SU-DHL-6 (cell line): ENCODE measurements at regions not wholly inside any gene's neighbourhood (a gene's known extent, or its start where the extent isn't known, plus 50 kb on each side); places are given as distances from the start of the nearest gene placed in this dataset.

ENCODE experiments used
- H2AFZ ChIP-seq: fragments of 200-600 bp; sonication (generic); 2 replicates; pipeline ENCODE4 v1.6.1; 2014; ENCODE audit warnings: low read depth, mild to moderate bottlenecking, moderate library complexity, mixed read lengths, antibody characterized with exemption, low read length; ENCODE audit not compliant: severe bottlenecking
- H3F3A ChIP-seq: fragments of 200-600 bp; shearing (Covaris generic); 2 replicates; pipeline ENCODE4 v1.6.0; 2016; ENCODE audit warnings: antibody characterized with exemption, mild to moderate bottlenecking; ENCODE audit not compliant: insufficient read depth
- H3K27ac ChIP-seq: fragments of 200-600 bp; sonication (generic); 2 replicates; pipeline ENCODE4 v1.5.1; 2016; ENCODE audit warnings: low read depth, mild to moderate bottlenecking, low read length, moderate library complexity, mixed read lengths
- H3K27me3 ChIP-seq: fragments of 200-600 bp; sonication (generic), shearing (Covaris generic); 2 replicates; pipeline ENCODE4 v1.6.0; 2014; ENCODE audit warnings: mild to moderate bottlenecking, low read length
- H3K36me3 ChIP-seq: fragments of 200-600 bp; sonication (generic); 2 replicates; pipeline ENCODE4 v1.6.1; 2014; ENCODE audit warnings: mild to moderate bottlenecking, low read length, mixed read lengths
- H3K4me2 ChIP-seq: fragments of 300-600, 200-600 bp; shearing (Covaris generic), sonication (generic); 2 replicates; pipeline ENCODE4 v1.6.0; 2014; ENCODE audit warnings: low read length, low read depth, mild to moderate bottlenecking; ENCODE audit not compliant: poor library complexity, severe bottlenecking
- H3K4me3 ChIP-seq: fragments of 200-600 bp; sonication (generic); 2 replicates; pipeline ENCODE4 v1.5.1; 2014; ENCODE audit warnings: antibody characterized with exemption, low read length, mild to moderate bottlenecking, mixed read lengths; ENCODE audit not compliant: insufficient read depth, poor library complexity, severe bottlenecking
- H3K79me2 ChIP-seq: fragments of 200-600 bp; sonication (generic); 2 replicates; pipeline ENCODE4 v1.6.1; 2014; ENCODE audit warnings: mild to moderate bottlenecking, low read length, moderate library complexity; ENCODE audit not compliant: insufficient read depth
- H3K9ac ChIP-seq: fragments of 200-600 bp; sonication (generic); 2 replicates; pipeline ENCODE4 v1.7.0; 2014; ENCODE audit warnings: mild to moderate bottlenecking, low read length
- H3K9me2 ChIP-seq: fragments of 200-600 bp; sonication (generic); replicated peaks from 2 replicates; pipeline ENCODE4 v1.6.1; 2014; ENCODE audit warnings: low read length; ENCODE audit not compliant: insufficient read depth
- H3K9me3 ChIP-seq: fragments of 200-600 bp; sonication (generic); 2 replicates; pipeline ENCODE4 v1.6.1; 2014; ENCODE audit warnings: low read length, mixed read lengths; ENCODE audit not compliant: insufficient read depth
- H4K20me1 ChIP-seq: fragments of 200-600 bp; sonication (generic); 2 replicates; pipeline ENCODE4 v1.6.1; 2014; ENCODE audit warnings: low read depth, mild to moderate bottlenecking, antibody characterized with exemption, low read length, moderate library complexity, mixed read lengths
- EZH2phosphoT487 ChIP-seq: fragments of 200-600 bp; sonication (generic), shearing (Covaris generic); conservative IDR thresholded peaks from 2 replicates; pipeline ENCODE4 v1.6.1; 2018; ENCODE audit warnings: mild to moderate bottlenecking, antibody characterized with exemption, low read length, moderate library complexity, mixed read lengths
- TF ChIP-seq, protein P1 (sequence below): fragments of 200-600 bp; sonication (generic); IDR thresholded peaks from one replicate; pipeline ENCODE4 v1.5.1; 2017; ENCODE audit warnings: antibody characterized with exemption, mild to moderate bottlenecking, low read length, moderate library complexity; ENCODE audit not compliant: insufficient read depth, poor library complexity, severe bottlenecking

DNA sequence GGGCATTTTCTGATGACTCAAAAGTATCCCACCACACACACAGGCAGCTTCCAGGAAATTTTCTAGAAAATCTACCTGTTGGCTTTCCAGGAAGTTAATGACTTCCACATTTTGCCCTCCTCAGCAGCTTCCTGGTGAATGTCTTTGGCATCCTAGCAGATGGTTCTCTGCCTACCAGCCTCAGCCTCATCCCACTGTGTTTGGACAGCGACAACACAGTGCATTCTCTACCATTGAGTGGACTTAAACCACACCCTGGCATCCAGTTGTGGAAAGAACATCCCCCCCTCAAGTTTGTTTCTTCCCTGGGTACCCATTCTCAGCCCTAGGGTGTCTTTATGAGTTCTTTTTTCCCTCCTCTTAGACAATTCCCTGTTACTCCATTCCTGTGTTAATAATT is 50.8 kb upstream of the GADL1 start:
- no peak overlapping the region for H2AFZ ChIP-seq
- no peaks in the 10 kb centered on the region for H3K79me2 ChIP-seq
- no peak overlapping the region for H3K9ac ChIP-seq
- no peak overlapping the region for H3K27ac ChIP-seq
- H3F3A ChIP-seq, result no peaks in the 10 kb centered on the region
- no peaks in the 10 kb centered on the region for H3K36me3 ChIP-seq
- no peak overlapping the region for H3K4me3 ChIP-seq
- H3K9me2 ChIP-seq, result no peaks in the 10 kb centered on the region
- H4K20me1 ChIP-seq, result no peaks in the 10 kb centered on the region
- H3K9me3 ChIP-seq, result no peaks in the 10 kb centered on the region
- TF ChIP-seq, protein P1, sequence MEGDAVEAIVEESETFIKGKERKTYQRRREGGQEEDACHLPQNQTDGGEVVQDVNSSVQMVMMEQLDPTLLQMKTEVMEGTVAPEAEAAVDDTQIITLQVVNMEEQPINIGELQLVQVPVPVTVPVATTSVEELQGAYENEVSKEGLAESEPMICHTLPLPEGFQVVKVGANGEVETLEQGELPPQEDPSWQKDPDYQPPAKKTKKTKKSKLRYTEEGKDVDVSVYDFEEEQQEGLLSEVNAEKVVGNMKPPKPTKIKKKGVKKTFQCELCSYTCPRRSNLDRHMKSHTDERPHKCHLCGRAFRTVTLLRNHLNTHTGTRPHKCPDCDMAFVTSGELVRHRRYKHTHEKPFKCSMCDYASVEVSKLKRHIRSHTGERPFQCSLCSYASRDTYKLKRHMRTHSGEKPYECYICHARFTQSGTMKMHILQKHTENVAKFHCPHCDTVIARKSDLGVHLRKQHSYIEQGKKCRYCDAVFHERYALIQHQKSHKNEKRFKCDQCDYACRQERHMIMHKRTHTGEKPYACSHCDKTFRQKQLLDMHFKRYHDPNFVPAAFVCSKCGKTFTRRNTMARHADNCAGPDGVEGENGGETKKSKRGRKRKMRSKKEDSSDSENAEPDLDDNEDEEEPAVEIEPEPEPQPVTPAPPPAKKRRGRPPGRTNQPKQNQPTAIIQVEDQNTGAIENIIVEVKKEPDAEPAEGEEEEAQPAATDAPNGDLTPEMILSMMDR, result no peak
- no peaks in the 10 kb centered on the region for H3K27me3 ChIP-seq
- H3K4me2 ChIP-seq, result no peak overlapping the region

DNA sequence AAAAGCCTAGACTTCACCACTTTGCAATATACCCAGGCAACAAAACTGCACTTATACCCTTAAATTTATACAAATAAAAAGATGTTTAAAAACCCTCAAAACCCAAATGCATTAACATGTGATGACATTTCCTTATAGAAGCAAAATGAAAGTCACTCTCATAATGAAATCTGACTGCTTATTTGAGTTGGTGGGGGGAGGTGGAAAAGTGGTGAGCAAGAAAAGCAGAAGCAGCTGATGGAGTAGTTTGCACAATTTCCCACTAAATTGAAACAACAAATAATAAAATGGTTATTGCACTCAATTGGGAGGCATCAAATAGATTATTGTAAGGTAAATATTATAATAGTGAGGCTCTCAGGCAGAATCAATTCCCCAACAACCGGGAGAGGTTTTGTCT is 54.0 kb upstream of the GADL1 start:
- Histone ChIP-seq H3K36me3 (no peaks in the 10 kb centered on the region), H3F3A (no peaks in the 10 kb centered on the region), H2AFZ (no peak overlapping the region), H3K9me2 (no peaks in the 10 kb centered on the region), H3K4me3 (no peak overlapping the region), H3K79me2 (no peaks in the 10 kb centered on the region), H3K9ac (no peak overlapping the region), H3K9me3 (no peaks in the 10 kb centered on the region), H4K20me1 (no peaks in the 10 kb centered on the region), H3K27ac (no peak overlapping the region), H3K4me2 (no peak overlapping the region), H3K27me3 (no peaks in the 10 kb centered on the region)
- no peak for TF ChIP-seq EZH2phosphoT487
- TF ChIP-seq, protein P1, result no peak

DNA sequence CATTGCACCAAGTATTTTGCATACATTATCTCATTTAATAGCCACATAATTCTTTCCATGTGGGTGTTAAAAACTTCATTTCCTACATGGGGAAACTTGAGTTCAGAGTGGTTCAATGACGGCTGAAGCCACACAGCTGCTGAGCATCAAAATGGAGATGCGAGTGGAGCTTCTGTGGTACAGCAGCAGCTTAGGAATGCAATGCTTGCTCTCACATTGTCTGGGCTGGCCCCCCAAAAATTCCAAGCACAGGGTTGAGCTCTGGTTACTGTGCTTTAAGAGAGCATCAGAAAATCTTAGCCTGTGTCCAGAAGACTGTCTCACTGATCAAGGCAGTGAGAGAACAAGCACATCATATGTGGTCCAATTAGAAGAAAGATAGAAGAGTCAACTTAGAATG is 57.4 kb upstream of the GADL1 start:
- no peaks in the 10 kb centered on the region for H3K9me2 ChIP-seq
- TF ChIP-seq, protein P1, result no peak
- no peak for TF ChIP-seq EZH2phosphoT487
- H4K20me1 ChIP-seq, result no peaks in the 10 kb centered on the region
- no peaks in the 10 kb centered on the region for H3K79me2 ChIP-seq
- H3K4me2 ChIP-seq, result no peak overlapping the region
- no peaks in the 10 kb centered on the region for H3K36me3 ChIP-seq
- no peaks in the 10 kb centered on the region for H3K27me3 ChIP-seq
- H3K27ac ChIP-seq, result no peak overlapping the region
- no peak overlapping the region for H2AFZ ChIP-seq
- no peaks in the 10 kb centered on the region for H3K9me3 ChIP-seq
- H3K9ac ChIP-seq, result no peak overlapping the region
- H3F3A ChIP-seq, result no peaks in the 10 kb centered on the region
- H3K4me3 ChIP-seq, result no peak overlapping the region

DNA sequence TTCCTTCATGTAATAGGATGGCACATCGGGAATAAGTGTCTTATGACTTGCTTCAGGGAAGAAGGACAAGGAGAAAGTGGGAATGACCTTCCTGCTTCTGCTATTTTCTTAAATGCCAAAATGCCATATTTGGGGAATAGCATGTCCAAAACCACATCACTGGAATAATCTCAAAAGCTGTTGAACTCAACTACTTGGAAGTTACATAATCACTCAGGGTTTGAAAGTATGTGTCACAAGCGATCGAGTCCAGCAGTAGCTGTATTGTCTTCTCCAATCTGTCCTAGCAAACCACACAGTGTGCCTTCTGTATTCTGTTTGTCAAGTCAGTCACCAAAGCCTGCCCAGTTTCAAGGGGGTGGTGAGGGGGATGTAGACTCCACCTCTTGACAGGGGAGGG is 58.3 kb upstream of the GADL1 start:
- no peaks in the 10 kb centered on the region for H3K9me2 ChIP-seq
- no peaks in the 10 kb centered on the region for H3K27me3 ChIP-seq
- H3K4me2 ChIP-seq, result no peak overlapping the region
- H2AFZ ChIP-seq, result no peak overlapping the region
- H3K36me3 ChIP-seq, result no peaks in the 10 kb centered on the region
- H3K4me3 ChIP-seq, result no peak overlapping the region
- H3K27ac ChIP-seq, result no peak overlapping the region
- no peak overlapping the region for H3K9ac ChIP-seq
- TF ChIP-seq, protein P1, result no peak
- TF ChIP-seq EZH2phosphoT487, result no peak
- no peaks in the 10 kb centered on the region for H3K9me3 ChIP-seq
- no peaks in the 10 kb centered on the region for H3K79me2 ChIP-seq
- no peaks in the 10 kb centered on the region for H4K20me1 ChIP-seq
- H3F3A ChIP-seq, result no peaks in the 10 kb centered on the region
